ENCODE measurements at regions not wholly inside any gene's neighbourhood (a gene's known extent, or its start where the extent isn't known, plus 50 kb on each side); places are given as distances from the start of the nearest gene placed in this dataset.

GRCh38 chr4:148717988-148718387, 275.8 kb upstream of the NR3C2 start:
- no peak for DNase-seq
- Histone ChIP-seq H3K36me3 (ENCODE audit: low read depth) (no peaks in the 10 kb centered on the region), H3K4me1 (ENCODE audit: insufficient read depth) (no peaks in the 10 kb centered on the region), H4K20me1 (ENCODE audit: insufficient read depth) (no peaks in the 10 kb centered on the region), H3K4me2 (ENCODE audit: unreplicated experiment) (no peak overlapping the region), H3F3A (ENCODE audit: insufficient read depth) (no peaks in the 10 kb centered on the region), H3K9ac (no peak overlapping the region), H3K79me2 (ENCODE audit: insufficient read depth) (no peaks in the 10 kb centered on the region), H3K27me3 (replicated peaks; ENCODE audit: insufficient read depth) (no peaks in the 10 kb centered on the region), H3K4me3 (no peak overlapping the region), H2AFZ (no peak overlapping the region), H3K9me3 (ENCODE audit: low read depth) (no peaks in the 10 kb centered on the region), H3K27ac (no peak overlapping the region), H3K9me2 (ENCODE audit: insufficient read depth) (no peaks in the 10 kb centered on the region)
- WGBS, 2 experiments (ENCODE audit: low coverage in 1 of 2, low lambda C conversion rate in 2 of 2, missing lambda C conversion rate in 2 of 2): 10 to 18% methylated on average over 2 of the region's 2 CpGs
- TF ChIP-seq EZH2phosphoT487 (IDR thresholded peaks at IDR 0.05; ENCODE audit: insufficient read depth, low read depth) (no peak), EZH2 (IDR thresholded peaks at IDR 0.05; ENCODE audit: insufficient read depth, poor library complexity, severe bottlenecking) (no peak)
- in situ Hi-C loops (cut with MboI): no loop called here

- H4K20me1 ChIP-seq (ENCODE audit: insufficient read depth): no peaks in the 10 kb centered on the region
- 30% methylated on average over 1 of the region's 1 CpG for WGBS, 2 experiments (ENCODE audit: low coverage in 1 of 2, low lambda C conversion rate in 2 of 2, missing lambda C conversion rate in 2 of 2)
Observed at GRCh38 chr4:148716431-148717052, 274.3 kb upstream of the NR3C2 start.

GRCh38 chr4:148704291-148704690, 262.1 kb upstream of the NR3C2 start:
- H3K4me1 ChIP-seq (ENCODE audit: insufficient read depth): no peaks in the 10 kb centered on the region
- H3K4me3 ChIP-seq: no peak overlapping the region
- no peaks in the 10 kb centered on the region for H3F3A ChIP-seq (ENCODE audit: insufficient read depth)
- H3K9me3 ChIP-seq (ENCODE audit: low read depth): no peaks in the 10 kb centered on the region
- in situ Hi-C loops (cut with MboI): no loop called here
- no peaks in the 10 kb centered on the region for H3K79me2 ChIP-seq (ENCODE audit: insufficient read depth)
- no peak overlapping the region for H2AFZ ChIP-seq
- no peaks in the 10 kb centered on the region for H3K36me3 ChIP-seq (ENCODE audit: low read depth)
- H3K4me2 ChIP-seq (ENCODE audit: unreplicated experiment): no peak overlapping the region
- no peaks in the 10 kb centered on the region for H4K20me1 ChIP-seq (ENCODE audit: insufficient read depth)
- no peak overlapping the region for H3K27ac ChIP-seq
- no peaks in the 10 kb centered on the region for H3K27me3 ChIP-seq (replicated peaks; ENCODE audit: insufficient read depth)
- no peaks in the 10 kb centered on the region for H3K9me2 ChIP-seq (ENCODE audit: insufficient read depth)
- 24 to 33% methylated on average over 1 of the region's 1 CpG for WGBS, 2 experiments (ENCODE audit: low coverage in 1 of 2, low lambda C conversion rate in 2 of 2, missing lambda C conversion rate in 2 of 2)
- no peak for TF ChIP-seq EZH2 (IDR thresholded peaks at IDR 0.05; ENCODE audit: insufficient read depth, poor library complexity, severe bottlenecking)
- TF ChIP-seq EZH2phosphoT487 (IDR thresholded peaks at IDR 0.05; ENCODE audit: insufficient read depth, low read depth): no peak
- H3K9ac ChIP-seq: no peak overlapping the region
- DNase-seq: no peak

More at GRCh38 chr4:148716431-148717052, 274.3 kb upstream of the NR3C2 start:
- Histone ChIP-seq H2AFZ (no peak overlapping the region), H3K79me2 (ENCODE audit: insufficient read depth) (no peaks in the 10 kb centered on the region), H3K9me3 (ENCODE audit: low read depth) (no peaks in the 10 kb centered on the region), H3K27ac (no peak overlapping the region), H3K4me2 (ENCODE audit: unreplicated experiment) (no peak overlapping the region), H3K4me1 (ENCODE audit: insufficient read depth) (no peaks in the 10 kb centered on the region), H3K27me3 (replicated peaks; ENCODE audit: insufficient read depth) (no peaks in the 10 kb centered on the region), H3K36me3 (ENCODE audit: low read depth) (no peaks in the 10 kb centered on the region), H3F3A (ENCODE audit: insufficient read depth) (no peaks in the 10 kb centered on the region), H3K9ac (no peak overlapping the region), H3K4me3 (no peak overlapping the region), H3K9me2 (ENCODE audit: insufficient read depth) (no peaks in the 10 kb centered on the region)
- no peak for DNase-seq
- in situ Hi-C loops (cut with MboI): no loop called here
- TF ChIP-seq EZH2 (IDR thresholded peaks at IDR 0.05; ENCODE audit: insufficient read depth, poor library complexity, severe bottlenecking) (no peak), EZH2phosphoT487 (IDR thresholded peaks at IDR 0.05; ENCODE audit: insufficient read depth, low read depth) (no peak)

- no peak overlapping the region for H3K9ac ChIP-seq
- TF ChIP-seq EZH2 (IDR thresholded peaks at IDR 0.05; ENCODE audit: insufficient read depth, poor library complexity, severe bottlenecking): no peak
- TF ChIP-seq EZH2phosphoT487 (IDR thresholded peaks at IDR 0.05; ENCODE audit: insufficient read depth, low read depth): no peak
- WGBS, 2 experiments (ENCODE audit: low coverage in 1 of 2, low lambda C conversion rate in 2 of 2, missing lambda C conversion rate in 2 of 2): 36 to 40% methylated on average over 5 of the region's 5 CpGs
Observed at GRCh38 chr4:148694702-148695101, 252.5 kb upstream of the NR3C2 start.

More at GRCh38 chr4:148694702-148695101, 252.5 kb upstream of the NR3C2 start:
- Histone ChIP-seq H3K4me3 (no peak overlapping the region), H3K27me3 (replicated peaks; ENCODE audit: insufficient read depth) (no peaks in the 10 kb centered on the region), H3K27ac (no peak overlapping the region), H3K4me1 (ENCODE audit: insufficient read depth) (no peaks in the 10 kb centered on the region), H3K79me2 (ENCODE audit: insufficient read depth) (no peaks in the 10 kb centered on the region), H3K36me3 (ENCODE audit: low read depth) (no peaks in the 10 kb centered on the region), H3K9me2 (ENCODE audit: insufficient read depth) (no peaks in the 10 kb centered on the region), H2AFZ (no peak overlapping the region), H4K20me1 (ENCODE audit: insufficient read depth) (no peaks in the 10 kb centered on the region), H3K4me2 (ENCODE audit: unreplicated experiment) (no peak overlapping the region), H3F3A (ENCODE audit: insufficient read depth) (no peaks in the 10 kb centered on the region), H3K9me3 (ENCODE audit: low read depth) (no peaks in the 10 kb centered on the region)
- in situ Hi-C loops (cut with MboI): no loop called here
- no peak for DNase-seq
